Activated naive CD4-positive, alpha-beta T cell treated with anti-CD3 and anti-CD28 coated beads, Interleukin-2, amount 50 U/mL, for 16 hours (primary cell): ENCODE measurements at regions not wholly inside any gene's neighbourhood (a gene's known extent, or its start where the extent isn't known, plus 50 kb on each side); places are given as distances from the start of the nearest gene placed in this dataset.

Experiments
- DNase-seq: peaks from one replicate; pipeline ENCODE4 v3.0.0-alpha.2; 2020

- DNase-seq: no peak
These were observed 58.1 kb upstream of the ERG start for GRCh38 chr21:38556390-38556789.

DNA sequence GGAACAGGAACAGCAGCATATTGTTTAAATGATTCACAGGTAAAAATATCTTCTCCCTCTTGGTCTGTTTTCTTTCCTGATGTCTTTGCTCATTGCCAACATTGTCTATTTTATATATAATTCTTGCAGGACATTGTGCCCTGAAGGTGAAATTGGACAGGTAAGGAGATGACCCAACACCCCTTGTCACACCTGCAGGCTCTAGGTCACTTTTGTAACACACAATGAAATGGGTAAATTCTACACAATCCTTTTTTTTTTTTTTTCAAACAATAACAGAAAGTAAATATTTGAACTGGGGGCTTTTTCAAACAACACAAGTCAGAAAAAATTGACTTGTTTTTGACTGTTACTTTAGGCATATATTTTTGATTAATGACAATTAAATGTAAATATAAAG, 62.9 kb upstream of the ERG start:
- no peak for DNase-seq

DNA sequence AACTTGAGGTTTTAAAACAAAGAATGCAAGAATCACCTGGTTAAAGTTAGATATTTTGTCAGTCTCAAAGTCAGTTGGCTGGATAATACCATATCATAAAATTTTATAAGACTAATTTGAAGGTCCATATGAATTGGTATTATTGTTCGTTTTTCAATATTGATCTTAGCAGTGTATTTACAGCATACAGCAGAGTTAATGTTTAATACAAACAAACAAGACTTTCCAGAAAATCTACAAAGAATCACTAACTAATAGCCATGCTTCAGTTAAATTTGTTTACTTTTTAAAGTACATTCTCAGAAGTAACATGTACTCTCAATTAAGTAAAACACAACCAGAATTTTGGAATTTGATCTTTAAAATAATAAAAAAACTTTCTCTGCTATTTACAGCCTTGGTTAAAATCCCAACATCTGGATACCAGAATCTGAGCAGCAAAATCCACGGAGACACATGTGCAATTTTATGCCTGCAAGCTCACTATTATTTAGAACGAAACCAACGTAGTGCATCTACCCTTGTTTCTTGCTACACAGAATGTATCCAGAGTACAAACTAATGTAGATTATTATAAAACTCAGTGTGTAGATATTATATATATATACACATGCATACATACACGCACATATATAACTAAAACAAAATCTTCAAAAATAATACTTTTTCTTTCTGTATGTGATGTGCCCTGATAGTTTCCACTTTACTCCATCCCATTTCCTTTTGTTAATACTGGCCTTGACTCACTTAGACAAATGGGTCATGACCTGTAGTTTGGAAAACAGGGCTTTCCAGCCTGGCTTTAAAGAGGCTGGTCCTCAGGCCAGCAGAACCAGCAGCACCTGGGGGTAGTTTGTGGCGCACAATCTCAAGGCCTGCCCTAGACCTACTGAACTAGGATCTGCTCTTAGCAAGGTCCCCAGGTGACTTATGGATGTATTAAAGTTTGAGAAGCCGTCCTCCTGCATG, 63.6 kb upstream of the ERG start:
- DNase-seq: no peak

DNA sequence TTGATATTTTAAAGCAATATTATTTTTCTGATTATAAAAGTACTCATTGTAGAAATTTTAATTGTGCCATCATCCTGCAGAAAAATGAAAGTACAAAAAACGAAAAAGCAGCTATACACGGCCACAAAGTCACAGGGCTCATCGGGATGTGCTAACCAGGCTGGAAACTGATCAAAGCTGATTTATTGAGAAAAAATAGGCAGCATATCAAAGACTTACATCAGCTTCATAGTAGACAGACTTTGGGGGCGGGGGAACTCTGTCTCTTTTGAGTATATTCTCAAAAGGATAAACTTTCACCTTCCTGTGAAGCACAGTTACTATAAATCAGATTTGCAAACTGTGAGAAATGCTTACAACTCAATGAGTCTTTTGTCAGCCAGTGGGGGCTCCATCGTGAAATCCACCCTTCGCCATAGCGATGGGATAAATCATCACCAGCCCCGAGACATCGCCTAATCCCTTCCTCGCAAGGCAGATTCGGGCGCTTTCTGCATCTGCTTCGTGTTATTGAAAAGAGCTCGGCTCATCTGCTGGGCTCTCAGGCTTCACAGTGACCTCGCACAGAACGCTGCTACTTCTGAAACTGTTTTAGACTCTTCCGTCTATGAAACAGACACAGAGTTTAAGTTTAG, 69.2 kb upstream of the ERG start:
- no peak for DNase-seq

GRCh38 chr21:38567970-38568360, 69.7 kb upstream of the ERG start:
- no peak for DNase-seq

GRCh38 chr21:38569733-38570132, 71.5 kb upstream of the ERG start:
- DNase-seq: no peak

DNA sequence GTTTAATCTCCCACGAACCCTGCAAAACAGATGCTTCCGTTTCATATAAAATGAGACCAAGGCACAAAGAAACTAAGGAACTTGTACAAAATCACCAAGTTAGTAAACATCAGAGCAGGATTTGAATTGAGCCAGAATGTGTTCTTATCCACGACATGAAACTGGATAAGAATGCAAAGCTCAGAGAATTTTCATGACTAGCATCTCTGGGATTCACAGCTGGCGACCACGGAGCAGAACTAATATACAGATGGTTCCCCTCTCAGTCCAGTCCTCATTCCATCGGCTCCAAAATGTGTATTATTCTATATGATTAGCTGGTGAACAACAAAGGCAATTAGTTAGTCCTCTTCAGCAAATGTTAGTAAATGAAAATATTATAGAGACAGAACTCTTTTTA, 72.3 kb upstream of the ERG start:
- no peak for DNase-seq

DNA sequence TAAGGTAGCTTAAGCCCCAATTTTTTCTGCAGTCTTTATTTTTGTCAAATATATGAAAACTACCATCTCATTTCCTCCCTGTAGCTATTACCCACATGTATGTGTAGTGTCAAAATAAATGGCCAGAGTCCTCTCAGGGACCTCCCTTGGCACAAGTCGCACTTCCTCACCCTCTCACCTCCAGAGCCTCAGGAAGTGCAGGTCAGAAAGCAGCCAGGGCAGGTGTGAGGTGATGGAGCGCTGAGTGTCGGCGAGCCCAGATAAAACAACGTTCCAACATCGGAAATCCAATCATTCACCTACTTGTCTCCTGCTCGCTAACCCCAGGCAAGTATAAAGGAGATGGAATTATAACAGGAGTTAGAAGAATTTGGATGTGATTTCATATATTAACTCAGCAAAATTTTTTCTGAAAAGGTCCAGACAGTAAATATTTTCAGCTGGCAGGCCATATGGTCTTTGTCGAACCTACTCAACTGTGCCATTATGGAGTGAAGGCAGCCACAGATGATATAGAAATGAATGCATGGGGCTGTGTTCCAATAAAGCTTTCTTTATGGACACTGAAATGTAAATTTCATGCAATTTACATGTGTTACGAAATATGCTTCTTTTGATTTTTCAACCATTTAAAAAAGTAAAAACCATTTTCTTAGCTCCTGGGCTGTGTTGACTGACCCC, 76.8 kb upstream of the ERG start:
- no peak for DNase-seq

GRCh38 chr21:38577887-38578286, 79.6 kb upstream of the ERG start:
- no peak for DNase-seq

- DNase-seq: no peak
These were observed 92.4 kb upstream of the ERG start for GRCh38 chr21:38590449-38591217.

DNA sequence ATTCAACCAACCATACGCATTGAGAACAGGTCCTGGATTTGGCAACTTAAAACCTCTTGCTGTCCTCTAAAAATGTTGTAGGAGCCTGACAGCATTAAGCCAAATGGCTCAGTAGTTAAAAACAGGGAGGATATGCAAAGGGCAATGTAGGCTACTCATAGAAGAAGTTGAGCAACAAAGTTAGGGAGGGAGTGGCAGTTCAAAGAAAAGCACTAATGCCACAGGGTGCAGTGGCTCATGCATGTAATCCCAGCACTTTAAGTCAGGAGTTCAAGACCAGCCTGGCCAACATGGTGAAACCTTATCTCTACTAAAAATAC, 92.9 kb upstream of the ERG start:
- DNase-seq: no peak

DNA sequence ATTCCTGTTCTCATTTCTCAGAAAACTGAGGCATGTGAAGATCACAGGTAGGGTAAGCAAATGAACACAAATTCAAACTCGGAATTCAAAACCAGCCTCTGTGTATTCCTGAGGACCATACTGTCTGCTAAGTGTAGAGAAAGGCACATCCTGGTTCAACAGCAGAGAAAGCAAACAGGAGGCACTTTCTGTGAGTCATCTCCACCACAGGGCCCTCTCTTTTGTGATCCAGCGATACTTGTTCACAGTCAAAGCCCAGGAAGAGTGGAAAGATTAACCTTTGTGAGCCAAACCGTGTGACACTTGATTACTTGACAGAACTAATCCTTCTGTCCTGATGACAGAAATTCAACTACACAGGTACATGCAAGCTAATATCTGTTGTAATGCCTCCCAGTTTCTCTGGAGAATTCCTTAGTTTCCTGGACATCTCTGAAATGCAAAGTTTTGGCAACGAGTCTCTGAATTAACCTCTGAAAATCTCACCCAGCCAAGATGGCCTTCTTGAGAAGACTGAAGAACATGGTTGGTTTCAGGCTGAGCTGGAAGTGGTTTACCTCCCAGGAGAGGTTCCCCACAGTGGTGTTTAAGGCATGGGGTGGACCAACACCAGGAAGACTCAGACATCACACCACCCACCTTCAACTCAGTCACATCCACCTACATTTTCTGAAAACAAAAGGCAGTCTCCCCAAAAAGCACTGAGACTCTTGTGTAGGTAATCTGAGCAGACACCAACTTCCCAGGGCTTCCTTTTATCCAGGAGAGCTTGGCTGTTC, 98.2 kb upstream of the ERG start:
- no peak for DNase-seq

GRCh38 chr21:38597421-38597820, 99.1 kb upstream of the ERG start:
- no peak for DNase-seq

DNA sequence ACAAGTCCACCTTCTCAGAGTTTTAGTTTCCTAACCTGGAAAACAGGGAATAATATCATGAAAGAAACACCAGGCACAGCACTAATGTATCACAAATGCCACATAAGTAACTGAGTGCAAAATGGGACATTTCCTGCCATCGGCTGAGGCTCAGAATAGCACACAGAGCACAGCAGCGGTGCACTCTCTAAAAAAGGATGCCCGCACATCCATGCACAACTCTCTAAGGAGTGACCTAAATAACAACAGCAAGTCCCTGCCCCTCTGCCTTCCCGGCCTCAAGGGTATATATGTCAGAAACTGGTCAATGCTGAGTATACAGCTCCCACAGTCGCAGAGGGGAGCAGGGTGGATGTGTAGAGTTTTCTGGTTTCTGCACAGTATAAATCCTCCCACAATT, 100.1 kb upstream of the ERG start:
- no peak for DNase-seq

GRCh38 chr21:38599381-38599975, 101.2 kb upstream of the ERG start:
- no peak for DNase-seq

DNA sequence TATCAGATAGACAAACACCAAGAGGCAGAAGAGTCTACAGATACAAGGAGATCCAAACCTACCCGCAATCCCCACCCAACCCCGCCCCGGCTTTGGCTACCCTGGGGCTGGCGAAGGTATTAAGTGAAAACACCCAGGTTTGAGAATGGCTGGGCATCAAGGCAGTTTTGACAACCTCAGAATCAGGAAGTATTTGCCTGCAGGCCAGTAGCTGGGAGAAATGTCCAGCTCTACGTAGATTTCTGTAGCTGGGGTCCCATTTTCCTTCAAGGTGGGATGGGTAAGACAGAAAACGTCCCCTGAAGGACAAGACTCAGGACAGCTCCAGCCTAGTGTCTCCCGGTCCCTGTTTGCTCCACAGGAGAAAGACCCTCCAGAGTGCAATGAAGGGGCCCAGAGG, 101.8 kb upstream of the ERG start:
- no peak for DNase-seq

DNA sequence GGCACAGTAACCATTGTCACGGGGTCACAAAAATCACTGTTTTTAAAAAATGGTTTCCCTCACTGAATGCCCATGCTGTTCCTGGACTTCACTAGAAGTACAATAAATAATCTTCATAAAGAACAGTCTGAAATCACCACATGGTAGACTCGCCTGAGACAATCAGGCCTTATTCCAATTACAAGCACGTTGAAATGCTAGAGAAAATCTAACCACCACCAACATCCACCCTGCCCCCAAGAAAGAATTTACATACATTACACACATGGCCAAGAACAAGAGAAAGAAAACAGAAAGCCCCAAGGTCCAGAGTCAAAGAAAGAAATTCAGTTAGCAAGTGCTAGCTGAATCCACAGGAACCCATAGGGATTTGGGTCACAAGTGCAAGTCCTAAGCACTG, 107.0 kb upstream of the ERG start:
- DNase-seq: no peak

DNA sequence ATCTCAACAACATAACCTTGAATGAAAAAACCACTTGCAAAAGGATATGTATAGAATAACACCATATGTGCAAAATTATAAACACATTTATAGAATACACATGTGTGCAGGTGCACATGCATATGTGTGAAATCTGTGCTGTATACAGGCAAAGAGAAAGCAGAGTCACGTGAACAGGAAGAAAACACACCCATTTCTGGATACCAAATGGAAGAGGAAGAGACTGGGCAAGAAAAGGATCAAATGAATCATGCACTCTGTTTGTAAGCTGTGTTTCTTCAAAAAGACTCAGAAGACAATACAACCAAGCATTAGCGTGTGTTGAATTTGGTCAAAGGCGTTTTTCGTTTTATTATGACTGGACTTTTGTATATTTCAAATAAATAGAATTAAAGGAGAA, 111.3 kb upstream of the ERG start:
- no peak for DNase-seq

DNA sequence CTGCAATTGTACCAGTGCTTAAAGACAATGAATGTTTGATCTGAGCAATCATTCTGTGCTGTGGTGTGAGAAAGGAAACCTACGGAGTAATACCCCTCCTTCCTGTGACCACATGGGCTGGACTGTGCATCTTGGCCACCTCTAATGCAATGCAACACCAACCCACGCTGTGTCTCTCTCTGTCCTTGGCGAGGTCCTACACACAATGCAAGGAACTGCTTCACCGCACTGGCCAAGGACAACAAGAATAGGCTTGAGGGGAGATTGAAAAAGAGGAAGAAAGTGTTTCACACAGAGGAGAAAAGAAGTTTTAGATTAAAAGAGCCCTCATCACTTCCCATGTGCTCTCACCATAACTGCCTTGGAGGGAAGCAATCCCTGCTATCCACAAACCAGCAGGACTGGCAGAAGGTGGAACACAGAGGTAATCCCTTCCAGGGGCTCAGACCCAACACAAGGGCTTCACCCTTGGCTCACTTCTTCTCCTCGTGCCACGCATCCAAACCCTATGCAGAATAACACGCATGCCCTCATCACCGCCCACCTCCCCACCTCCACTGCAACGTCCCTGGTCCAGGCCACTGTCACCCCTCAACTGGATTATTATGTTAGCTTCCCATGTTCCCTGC, 112.5 kb upstream of the ERG start:
- DNase-seq: no peak

GRCh38 chr21:38611277-38611676, 113.0 kb upstream of the ERG start:
- no peak for DNase-seq

GRCh38 chr21:38613686-38614085, 115.4 kb upstream of the ERG start:
- no peak for DNase-seq

- no peak for DNase-seq
These were observed 116.3 kb upstream of the ERG start for GRCh38 chr21:38614558-38614957.
